SK-N-SH (cell line): ENCODE measurements at regions not wholly inside any gene's neighbourhood (a gene's known extent, or its start where the extent isn't known, plus 50 kb on each side); places are given as distances from the start of the nearest gene placed in this dataset.

Experiments
- CTCF ChIA-PET: fragments of 300-600, 350-600 bp; formaldehyde crosslinking; extraction: SDS; loops from one replicate; lab custom pipeline; 2021; lab: Yijun Ruan, JAX
- POLR2A ChIA-PET: fragments of 350-600 bp; sonication (Branson Sonifier 250); formaldehyde crosslinking; extraction: SDS; loops from one replicate; lab custom pipeline; 2020; ENCODE audit warnings: antibody characterized with exemption, inconsistent platforms; lab: Yijun Ruan, JAX
- DNase-seq: peaks from one replicate; pipeline ENCODE4 v3.0.0; 2012
- H2AFZ ChIP-seq: fragments of 200-600 bp; sonication (generic); 2 replicates; pipeline ENCODE4 v1.8.1; 2016; ENCODE audit warnings: antibody characterized with exemption, mild to moderate bottlenecking, low read depth
- H3F3A ChIP-seq: fragments of 200-600 bp; sonication (generic); replicated peaks from 2 replicates; pipeline ENCODE3; 2016; ENCODE audit warnings: antibody characterized with exemption, mild to moderate bottlenecking; ENCODE audit not compliant: insufficient read depth
- H3K27ac ChIP-seq, 2 experiments: fragments of 200-500 bp in 1 of 2; fragments of 200-600 bp in 1 of 2; sonication (Bioruptor generic) in 1 of 2; sonication (generic), shearing (Covaris generic) in 1 of 2; 2 replicates each; pipeline versions ENCODE4 v1.5.1 to v1.6.1; 2014 to 2016; ENCODE audit warnings: low read depth in 2 of 2, inconsistent platforms in 1 of 2, low read length in 1 of 2, mild to moderate bottlenecking in 1 of 2, mixed read lengths in 1 of 2
- H3K27me3 ChIP-seq: fragments of 200-600 bp; sonication (generic), shearing (Covaris generic); 2 replicates; pipeline ENCODE4 v1.6.1; 2016; ENCODE audit warnings: mixed run types; ENCODE audit not compliant: insufficient read depth
- H3K36me3 ChIP-seq, 2 experiments: fragments of 200-500 bp in 1 of 2; fragments of 200-600 bp in 1 of 2; sonication (Bioruptor generic) in 1 of 2; sonication (generic) in 1 of 2; replicated peaks in 1 of 2; 2 replicates each; pipeline versions ENCODE3 to v1.5.1; 2014 to 2016; ENCODE audit warnings: low read length in 1 of 2, mild to moderate bottlenecking in 1 of 2; ENCODE audit not compliant: insufficient read depth in 2 of 2, control insufficient read depth in 1 of 2
- H3K4me1 ChIP-seq, 2 experiments: fragments of 200-500 bp in 1 of 2; fragments of 200-600 bp in 1 of 2; sonication (Bioruptor generic) in 1 of 2; sonication (generic), shearing (Covaris generic) in 1 of 2; 2 replicates each; pipeline versions ENCODE4 v1.5.1 to v1.6.1; 2014 to 2016; ENCODE audit warnings: low read depth in 1 of 2, low read length in 1 of 2, mixed run types in 1 of 2; ENCODE audit not compliant: insufficient read depth in 2 of 2, control insufficient read depth in 1 of 2
- H3K4me2 ChIP-seq: fragments of 200-600 bp; sonication (generic), shearing (Covaris generic); 2 replicates; pipeline ENCODE4 v1.6.1; 2017; ENCODE audit warnings: mixed run types
- H3K4me3 ChIP-seq, 2 experiments: fragments of 200-500 bp in 1 of 2; fragments of 200-600 bp in 1 of 2; sonication (Bioruptor generic) in 1 of 2; sonication (generic), shearing (Covaris generic) in 1 of 2; 2 replicates each; pipeline versions ENCODE4 v1.5.1 to v1.8.1; 2014 to 2016; ENCODE audit warnings: low read depth in 2 of 2, inconsistent platforms in 1 of 2, low read length in 1 of 2, mild to moderate bottlenecking in 1 of 2, mixed read lengths in 1 of 2, moderate library complexity in 1 of 2
- H3K79me2 ChIP-seq: fragments of 200-600 bp; sonication (generic); 2 replicates; pipeline ENCODE4 v1.8.1; 2017; ENCODE audit warnings: mild to moderate bottlenecking; ENCODE audit not compliant: insufficient read depth
- H3K9ac ChIP-seq: fragments of 200-600 bp; sonication (generic); 2 replicates; pipeline ENCODE4 v1.6.1; 2017; ENCODE audit warnings: mixed run types
- H3K9me2 ChIP-seq: fragments of 200-600 bp; sonication (generic); 2 replicates; pipeline ENCODE4 v1.6.1; 2017; ENCODE audit warnings: mixed run types
- H3K9me3 ChIP-seq: fragments of 200-600 bp; sonication (generic); 2 replicates; pipeline ENCODE4 v1.6.1; 2017; ENCODE audit warnings: mixed run types, mild to moderate bottlenecking, moderate library complexity
- H4K20me1 ChIP-seq: fragments of 200-600 bp; sonication (generic); 2 replicates; pipeline ENCODE4 v1.6.1; 2017; ENCODE audit warnings: mild to moderate bottlenecking, mixed run types; ENCODE audit not compliant: insufficient read depth
- ELF1 ChIP-seq: IDR thresholded peaks from 2 replicates; pipeline ENCODE4 v1.4.0; 2012
- EP300 ChIP-seq, 2 experiments: IDR thresholded peaks; 2 replicates each; pipeline versions ENCODE4 v1.4.0 to v1.6.1; 2012; ENCODE audit warnings: borderline replicate concordance in 1 of 2, low read depth in 1 of 2, low read length in 1 of 2
- FOXM1 ChIP-seq: IDR thresholded peaks from 2 replicates; pipeline ENCODE4 v1.4.0; 2012; ENCODE audit warnings: low read depth, mild to moderate bottlenecking
- JUND ChIP-seq: IDR thresholded peaks from 2 replicates; pipeline ENCODE4 v1.4.0; 2012
- MXI1 ChIP-seq: IDR thresholded peaks from 2 replicates; pipeline ENCODE4 v1.6.1; 2012; ENCODE audit warnings: mild to moderate bottlenecking, low read depth, low read length, improper control_type of control experiment
- NRF1 ChIP-seq: IDR thresholded peaks from 2 replicates; pipeline ENCODE4 v1.6.1; 2012; ENCODE audit warnings: low read depth, mild to moderate bottlenecking, low read length
- RFX5 ChIP-seq: IDR thresholded peaks from 2 replicates; pipeline ENCODE4 v1.6.1; 2012; ENCODE audit warnings: mild to moderate bottlenecking, improper control_type of control experiment, low read length
- TAF1 ChIP-seq: IDR thresholded peaks from 2 replicates; pipeline ENCODE4 v1.6.1; 2012; ENCODE audit warnings: low read depth, mild to moderate bottlenecking, low read length, moderate library complexity, borderline replicate concordance
- WGBS: methylation state at CpG from one replicate; pipeline ENCODE4 v1.1.6; 2017; ENCODE audit warnings: low lambda C conversion rate; 5-methylcytosine and 5-hydroxymethylcytosine counted together
- TF ChIP-seq, protein P1 (sequence below): fragments of 200-600 bp; sonication (generic); IDR thresholded peaks from 2 replicates; pipeline ENCODE4 v1.6.1; 2017; ENCODE audit warnings: antibody characterized with exemption, mild to moderate bottlenecking, moderate library complexity
- TF ChIP-seq, protein P2 (sequence below): IDR thresholded peaks from 2 replicates; pipeline ENCODE4 v1.6.1; 2012; ENCODE audit warnings: mild to moderate bottlenecking, low read depth, low read length, moderate library complexity
- TF ChIP-seq, protein P3 (sequence below): fragments of 150-350 bp; IDR thresholded peaks from 2 replicates; pipeline ENCODE4 v1.6.1; 2016; ENCODE audit warnings: mild to moderate bottlenecking, low read depth, low read length

DNA sequence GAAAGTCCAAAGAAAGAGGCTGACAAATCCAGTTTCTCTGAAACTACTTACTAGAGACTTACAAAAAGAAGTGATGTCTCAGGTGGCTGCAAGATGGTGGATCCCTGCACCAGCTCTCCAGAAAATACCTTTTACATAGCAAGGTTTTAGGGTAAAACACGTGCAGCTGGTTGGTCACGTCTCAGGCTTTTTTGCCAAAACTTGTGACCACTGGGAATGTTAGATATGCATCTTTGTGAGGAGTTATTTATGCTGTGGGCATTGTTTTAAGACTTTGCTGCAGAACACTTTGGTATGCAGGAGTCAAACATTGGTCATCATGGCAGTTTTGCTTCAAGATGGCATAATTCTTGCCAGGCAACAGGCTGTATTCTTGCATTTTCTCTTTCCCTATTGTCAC lies 1352.8 kb downstream of the REEP3 start:
- H3K27ac ChIP-seq, result no peak overlapping the region
- no peaks in the 10 kb centered on the region for H3F3A ChIP-seq
- no peaks in the 10 kb centered on the region for H3K9me3 ChIP-seq
- H3K79me2 ChIP-seq, result no peaks in the 10 kb centered on the region
- ChIA-PET POLR2A (no interaction called here), CTCF (no interaction called here)
- no peak overlapping the region for H3K4me3 ChIP-seq
- H2AFZ ChIP-seq, result no peak overlapping the region
- 24% methylated on average over 2 of the region's 2 CpGs for WGBS
- H3K36me3 ChIP-seq, result no peaks in the 10 kb centered on the region
- no peak for DNase-seq
- H3K9ac ChIP-seq, result no peak overlapping the region
- H3K4me2 ChIP-seq, result no peak overlapping the region
- no peak for TF ChIP-seq ELF1
- TF ChIP-seq, protein P1, sequence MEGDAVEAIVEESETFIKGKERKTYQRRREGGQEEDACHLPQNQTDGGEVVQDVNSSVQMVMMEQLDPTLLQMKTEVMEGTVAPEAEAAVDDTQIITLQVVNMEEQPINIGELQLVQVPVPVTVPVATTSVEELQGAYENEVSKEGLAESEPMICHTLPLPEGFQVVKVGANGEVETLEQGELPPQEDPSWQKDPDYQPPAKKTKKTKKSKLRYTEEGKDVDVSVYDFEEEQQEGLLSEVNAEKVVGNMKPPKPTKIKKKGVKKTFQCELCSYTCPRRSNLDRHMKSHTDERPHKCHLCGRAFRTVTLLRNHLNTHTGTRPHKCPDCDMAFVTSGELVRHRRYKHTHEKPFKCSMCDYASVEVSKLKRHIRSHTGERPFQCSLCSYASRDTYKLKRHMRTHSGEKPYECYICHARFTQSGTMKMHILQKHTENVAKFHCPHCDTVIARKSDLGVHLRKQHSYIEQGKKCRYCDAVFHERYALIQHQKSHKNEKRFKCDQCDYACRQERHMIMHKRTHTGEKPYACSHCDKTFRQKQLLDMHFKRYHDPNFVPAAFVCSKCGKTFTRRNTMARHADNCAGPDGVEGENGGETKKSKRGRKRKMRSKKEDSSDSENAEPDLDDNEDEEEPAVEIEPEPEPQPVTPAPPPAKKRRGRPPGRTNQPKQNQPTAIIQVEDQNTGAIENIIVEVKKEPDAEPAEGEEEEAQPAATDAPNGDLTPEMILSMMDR, result no peak
- TF ChIP-seq, protein P2, sequence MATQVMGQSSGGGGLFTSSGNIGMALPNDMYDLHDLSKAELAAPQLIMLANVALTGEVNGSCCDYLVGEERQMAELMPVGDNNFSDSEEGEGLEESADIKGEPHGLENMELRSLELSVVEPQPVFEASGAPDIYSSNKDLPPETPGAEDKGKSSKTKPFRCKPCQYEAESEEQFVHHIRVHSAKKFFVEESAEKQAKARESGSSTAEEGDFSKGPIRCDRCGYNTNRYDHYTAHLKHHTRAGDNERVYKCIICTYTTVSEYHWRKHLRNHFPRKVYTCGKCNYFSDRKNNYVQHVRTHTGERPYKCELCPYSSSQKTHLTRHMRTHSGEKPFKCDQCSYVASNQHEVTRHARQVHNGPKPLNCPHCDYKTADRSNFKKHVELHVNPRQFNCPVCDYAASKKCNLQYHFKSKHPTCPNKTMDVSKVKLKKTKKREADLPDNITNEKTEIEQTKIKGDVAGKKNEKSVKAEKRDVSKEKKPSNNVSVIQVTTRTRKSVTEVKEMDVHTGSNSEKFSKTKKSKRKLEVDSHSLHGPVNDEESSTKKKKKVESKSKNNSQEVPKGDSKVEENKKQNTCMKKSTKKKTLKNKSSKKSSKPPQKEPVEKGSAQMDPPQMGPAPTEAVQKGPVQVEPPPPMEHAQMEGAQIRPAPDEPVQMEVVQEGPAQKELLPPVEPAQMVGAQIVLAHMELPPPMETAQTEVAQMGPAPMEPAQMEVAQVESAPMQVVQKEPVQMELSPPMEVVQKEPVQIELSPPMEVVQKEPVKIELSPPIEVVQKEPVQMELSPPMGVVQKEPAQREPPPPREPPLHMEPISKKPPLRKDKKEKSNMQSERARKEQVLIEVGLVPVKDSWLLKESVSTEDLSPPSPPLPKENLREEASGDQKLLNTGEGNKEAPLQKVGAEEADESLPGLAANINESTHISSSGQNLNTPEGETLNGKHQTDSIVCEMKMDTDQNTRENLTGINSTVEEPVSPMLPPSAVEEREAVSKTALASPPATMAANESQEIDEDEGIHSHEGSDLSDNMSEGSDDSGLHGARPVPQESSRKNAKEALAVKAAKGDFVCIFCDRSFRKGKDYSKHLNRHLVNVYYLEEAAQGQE, result no peak
- no peak for TF ChIP-seq TAF1
- TF ChIP-seq MXI1, result no peak
- TF ChIP-seq EP300 (IDR thresholded peaks at IDR 0.05; ENCODE audit: borderline replicate concordance in 1 of 2, low read depth in 1 of 2, low read length in 1 of 2), result no peak
- H4K20me1 ChIP-seq, result no peaks in the 10 kb centered on the region
- no peaks in the 10 kb centered on the region for H3K4me1 ChIP-seq
- H3K9me2 ChIP-seq, result no peaks in the 10 kb centered on the region
- H3K27me3 ChIP-seq, result no peaks in the 10 kb centered on the region

DNA sequence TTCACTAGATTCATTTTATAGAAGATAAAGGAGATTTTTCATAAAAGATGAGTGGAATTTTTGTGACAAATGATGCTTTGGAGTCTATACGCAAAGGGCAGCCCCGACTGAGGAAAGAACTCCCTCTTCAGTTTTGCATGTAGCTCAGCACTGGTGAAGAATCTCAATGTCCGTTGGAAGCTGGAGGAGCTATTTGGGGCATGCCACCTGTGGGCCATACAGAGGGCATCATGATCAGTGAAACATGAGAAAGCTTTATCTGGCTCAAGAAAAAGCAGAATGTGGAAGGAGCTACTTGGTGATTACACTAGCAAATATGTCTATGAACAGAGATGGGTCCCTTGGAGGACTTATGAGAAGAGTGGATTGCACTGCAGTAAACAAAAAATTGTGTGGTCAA lies 1359.3 kb downstream of the REEP3 start:
- Histone ChIP-seq H4K20me1 (no peaks in the 10 kb centered on the region), H3K27ac (no peak overlapping the region), H3K4me2 (no peak overlapping the region), H3K27me3 (no peaks in the 10 kb centered on the region), H3K79me2 (no peaks in the 10 kb centered on the region), H2AFZ (no peak overlapping the region), H3K4me3 (no peak overlapping the region), H3F3A (no peaks in the 10 kb centered on the region), H3K36me3 (no peaks in the 10 kb centered on the region), H3K9ac (no peak overlapping the region), H3K9me2 (no peaks in the 10 kb centered on the region), H3K9me3 (no peaks in the 10 kb centered on the region), H3K4me1 (no peaks in the 10 kb centered on the region)
- POLR2A ChIA-PET, result no interaction called here
- DNase-seq, result no peak
- WGBS, result 44% methylated on average over 3 of the region's 3 CpGs
- CTCF ChIA-PET, result no interaction called here
- no peak for TF ChIP-seq JUND
- TF ChIP-seq NRF1, result no peak
- no peak for TF ChIP-seq RFX5
- TF ChIP-seq, protein P2, result no peak
- TF ChIP-seq, protein P1, result no peak
- TF ChIP-seq, protein P3, sequence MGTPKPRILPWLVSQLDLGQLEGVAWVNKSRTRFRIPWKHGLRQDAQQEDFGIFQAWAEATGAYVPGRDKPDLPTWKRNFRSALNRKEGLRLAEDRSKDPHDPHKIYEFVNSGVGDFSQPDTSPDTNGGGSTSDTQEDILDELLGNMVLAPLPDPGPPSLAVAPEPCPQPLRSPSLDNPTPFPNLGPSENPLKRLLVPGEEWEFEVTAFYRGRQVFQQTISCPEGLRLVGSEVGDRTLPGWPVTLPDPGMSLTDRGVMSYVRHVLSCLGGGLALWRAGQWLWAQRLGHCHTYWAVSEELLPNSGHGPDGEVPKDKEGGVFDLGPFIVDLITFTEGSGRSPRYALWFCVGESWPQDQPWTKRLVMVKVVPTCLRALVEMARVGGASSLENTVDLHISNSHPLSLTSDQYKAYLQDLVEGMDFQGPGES, result no peak
- TF ChIP-seq MXI1, result no peak
- no peak for TF ChIP-seq FOXM1
